SK-N-SH (cell line): ENCODE measurements at regions not wholly inside any gene's neighbourhood (a gene's known extent, or its start where the extent isn't known, plus 50 kb on each side); places are given as distances from the start of the nearest gene placed in this dataset.
"Not testable (repeated sequence)": the region's sequence is repeated elsewhere in the genome, so short reads cannot be mapped to it uniquely, and the experiment has no call there.

Source experiments
- CTCF ChIA-PET: fragments of 300-600, 350-600 bp; formaldehyde crosslinking; extraction: SDS; loops from one replicate; lab custom pipeline; 2021; lab: Yijun Ruan, JAX
- POLR2A ChIA-PET: fragments of 350-600 bp; sonication (Branson Sonifier 250); formaldehyde crosslinking; extraction: SDS; loops from one replicate; lab custom pipeline; 2020; ENCODE audit warnings: antibody characterized with exemption, inconsistent platforms; lab: Yijun Ruan, JAX
- DNase-seq: peaks from one replicate; pipeline ENCODE4 v3.0.0; 2012
- H2AFZ ChIP-seq: fragments of 200-600 bp; sonication (generic); 2 replicates; pipeline ENCODE4 v1.8.1; 2016; ENCODE audit warnings: antibody characterized with exemption, mild to moderate bottlenecking, low read depth
- H3F3A ChIP-seq: fragments of 200-600 bp; sonication (generic); replicated peaks from 2 replicates; pipeline ENCODE3; 2016; ENCODE audit warnings: antibody characterized with exemption, mild to moderate bottlenecking; ENCODE audit not compliant: insufficient read depth
- H3K27ac ChIP-seq, 2 experiments: fragments of 200-500 bp in 1 of 2; fragments of 200-600 bp in 1 of 2; sonication (Bioruptor generic) in 1 of 2; sonication (generic), shearing (Covaris generic) in 1 of 2; 2 replicates each; pipeline versions ENCODE4 v1.5.1 to v1.6.1; 2014 to 2016; ENCODE audit warnings: low read depth in 2 of 2, inconsistent platforms in 1 of 2, low read length in 1 of 2, mild to moderate bottlenecking in 1 of 2, mixed read lengths in 1 of 2
- H3K27me3 ChIP-seq: fragments of 200-600 bp; sonication (generic), shearing (Covaris generic); 2 replicates; pipeline ENCODE4 v1.6.1; 2016; ENCODE audit warnings: mixed run types; ENCODE audit not compliant: insufficient read depth
- H3K36me3 ChIP-seq, 2 experiments: fragments of 200-500 bp in 1 of 2; fragments of 200-600 bp in 1 of 2; sonication (Bioruptor generic) in 1 of 2; sonication (generic) in 1 of 2; replicated peaks in 1 of 2; 2 replicates each; pipeline versions ENCODE3 to v1.5.1; 2014 to 2016; ENCODE audit warnings: low read length in 1 of 2, mild to moderate bottlenecking in 1 of 2; ENCODE audit not compliant: insufficient read depth in 2 of 2, control insufficient read depth in 1 of 2
- H3K4me1 ChIP-seq, 2 experiments: fragments of 200-500 bp in 1 of 2; fragments of 200-600 bp in 1 of 2; sonication (Bioruptor generic) in 1 of 2; sonication (generic), shearing (Covaris generic) in 1 of 2; 2 replicates each; pipeline versions ENCODE4 v1.5.1 to v1.6.1; 2014 to 2016; ENCODE audit warnings: low read depth in 1 of 2, low read length in 1 of 2, mixed run types in 1 of 2; ENCODE audit not compliant: insufficient read depth in 2 of 2, control insufficient read depth in 1 of 2
- H3K4me2 ChIP-seq: fragments of 200-600 bp; sonication (generic), shearing (Covaris generic); 2 replicates; pipeline ENCODE4 v1.6.1; 2017; ENCODE audit warnings: mixed run types
- H3K4me3 ChIP-seq, 2 experiments: fragments of 200-500 bp in 1 of 2; fragments of 200-600 bp in 1 of 2; sonication (Bioruptor generic) in 1 of 2; sonication (generic), shearing (Covaris generic) in 1 of 2; 2 replicates each; pipeline versions ENCODE4 v1.5.1 to v1.8.1; 2014 to 2016; ENCODE audit warnings: low read depth in 2 of 2, inconsistent platforms in 1 of 2, low read length in 1 of 2, mild to moderate bottlenecking in 1 of 2, mixed read lengths in 1 of 2, moderate library complexity in 1 of 2
- H3K79me2 ChIP-seq: fragments of 200-600 bp; sonication (generic); 2 replicates; pipeline ENCODE4 v1.8.1; 2017; ENCODE audit warnings: mild to moderate bottlenecking; ENCODE audit not compliant: insufficient read depth
- H3K9ac ChIP-seq: fragments of 200-600 bp; sonication (generic); 2 replicates; pipeline ENCODE4 v1.6.1; 2017; ENCODE audit warnings: mixed run types
- H3K9me2 ChIP-seq: fragments of 200-600 bp; sonication (generic); 2 replicates; pipeline ENCODE4 v1.6.1; 2017; ENCODE audit warnings: mixed run types
- H3K9me3 ChIP-seq: fragments of 200-600 bp; sonication (generic); 2 replicates; pipeline ENCODE4 v1.6.1; 2017; ENCODE audit warnings: mixed run types, mild to moderate bottlenecking, moderate library complexity
- H4K20me1 ChIP-seq: fragments of 200-600 bp; sonication (generic); 2 replicates; pipeline ENCODE4 v1.6.1; 2017; ENCODE audit warnings: mild to moderate bottlenecking, mixed run types; ENCODE audit not compliant: insufficient read depth
- EP300 ChIP-seq, 2 experiments: IDR thresholded peaks; 2 replicates each; pipeline versions ENCODE4 v1.4.0 to v1.6.1; 2012; ENCODE audit warnings: borderline replicate concordance in 1 of 2, low read depth in 1 of 2, low read length in 1 of 2
- EZH2phosphoT487 ChIP-seq: fragments of 200-600 bp; sonication (generic); IDR thresholded peaks from 2 replicates; pipeline ENCODE4 v1.6.1; 2017; ENCODE audit warnings: low read depth, mixed run types, mild to moderate bottlenecking, antibody characterized with exemption, moderate library complexity, borderline replicate concordance
- GABPA ChIP-seq: IDR thresholded peaks from 2 replicates; pipeline ENCODE4 v1.4.0; 2012; ENCODE audit warnings: low read depth, mild to moderate bottlenecking
- MEF2A ChIP-seq: IDR thresholded peaks from 2 replicates; pipeline ENCODE4 v1.4.0; 2012; ENCODE audit warnings: low read depth, borderline replicate concordance
- MXI1 ChIP-seq: IDR thresholded peaks from 2 replicates; pipeline ENCODE4 v1.6.1; 2012; ENCODE audit warnings: mild to moderate bottlenecking, low read depth, low read length, improper control_type of control experiment
- NRF1 ChIP-seq: IDR thresholded peaks from 2 replicates; pipeline ENCODE4 v1.6.1; 2012; ENCODE audit warnings: low read depth, mild to moderate bottlenecking, low read length
- POLR2AphosphoS5 ChIP-seq: IDR thresholded peaks from 2 replicates; pipeline ENCODE4 v1.6.1; 2012; ENCODE audit warnings: low read depth, low read length
- RCOR1 ChIP-seq: fragments of 150-350 bp; IDR thresholded peaks from 2 replicates; pipeline ENCODE4 v1.6.1; 2017; ENCODE audit warnings: antibody characterized with exemption, low read length
- RFX5 ChIP-seq: IDR thresholded peaks from 2 replicates; pipeline ENCODE4 v1.6.1; 2012; ENCODE audit warnings: mild to moderate bottlenecking, improper control_type of control experiment, low read length
- SIN3A ChIP-seq: IDR thresholded peaks from 2 replicates; pipeline ENCODE4 v1.6.1; 2012; ENCODE audit warnings: low read depth, mild to moderate bottlenecking, low read length, moderate library complexity, borderline replicate concordance
- SMC3 ChIP-seq: IDR thresholded peaks from 2 replicates; pipeline ENCODE4 v1.6.1; 2012; ENCODE audit warnings: low read depth, low read length, improper control_type of control experiment
- TAF1 ChIP-seq: IDR thresholded peaks from 2 replicates; pipeline ENCODE4 v1.6.1; 2012; ENCODE audit warnings: low read depth, mild to moderate bottlenecking, low read length, moderate library complexity, borderline replicate concordance
- YY1 ChIP-seq: IDR thresholded peaks from 2 replicates; pipeline ENCODE4 v1.4.0; 2012; ENCODE audit warnings: low read depth, mild to moderate bottlenecking
- WGBS: methylation state at CpG from one replicate; pipeline ENCODE4 v1.1.6; 2017; ENCODE audit warnings: low lambda C conversion rate; 5-methylcytosine and 5-hydroxymethylcytosine counted together
- TF ChIP-seq, protein P1 (sequence below): IDR thresholded peaks from 2 replicates; pipeline ENCODE4; 2012
- TF ChIP-seq, protein P2 (sequence below): IDR thresholded peaks from 2 replicates; pipeline ENCODE4 v1.4.0; 2012; ENCODE audit warnings: low read depth

DNA sequence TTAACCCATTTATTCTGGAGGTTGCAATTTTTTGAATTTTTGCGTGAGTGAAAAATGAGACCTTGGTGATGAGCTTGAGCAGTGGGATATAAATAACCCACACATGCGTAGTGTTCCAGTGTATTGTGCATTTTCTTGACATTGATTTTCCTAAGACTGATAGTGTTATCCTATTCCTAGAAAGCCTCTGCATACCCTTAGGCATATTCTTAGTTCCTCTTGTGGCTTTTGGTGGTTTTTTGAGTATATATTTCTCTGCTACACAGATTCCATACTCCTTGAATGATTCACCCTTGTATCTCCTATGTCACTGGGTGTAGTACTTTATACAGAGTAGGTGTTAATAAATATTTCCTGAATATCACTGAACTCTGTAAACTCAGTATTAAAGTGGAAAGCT is 363.4 kb upstream of the PDE3A start (continued):
- TF ChIP-seq EP300 (IDR thresholded peaks at IDR 0.05; ENCODE audit: borderline replicate concordance in 1 of 2, low read depth in 1 of 2, low read length in 1 of 2) (no peak), EZH2phosphoT487 (no peak), MXI1 (no peak), GABPA (no peak)
- TF ChIP-seq, protein P1, sequence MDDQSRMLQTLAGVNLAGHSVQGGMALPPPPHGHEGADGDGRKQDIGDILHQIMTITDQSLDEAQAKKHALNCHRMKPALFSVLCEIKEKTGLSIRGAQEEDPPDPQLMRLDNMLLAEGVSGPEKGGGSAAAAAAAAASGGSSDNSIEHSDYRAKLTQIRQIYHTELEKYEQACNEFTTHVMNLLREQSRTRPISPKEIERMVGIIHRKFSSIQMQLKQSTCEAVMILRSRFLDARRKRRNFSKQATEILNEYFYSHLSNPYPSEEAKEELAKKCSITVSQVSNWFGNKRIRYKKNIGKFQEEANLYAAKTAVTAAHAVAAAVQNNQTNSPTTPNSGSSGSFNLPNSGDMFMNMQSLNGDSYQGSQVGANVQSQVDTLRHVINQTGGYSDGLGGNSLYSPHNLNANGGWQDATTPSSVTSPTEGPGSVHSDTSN, result no peak

DNA sequence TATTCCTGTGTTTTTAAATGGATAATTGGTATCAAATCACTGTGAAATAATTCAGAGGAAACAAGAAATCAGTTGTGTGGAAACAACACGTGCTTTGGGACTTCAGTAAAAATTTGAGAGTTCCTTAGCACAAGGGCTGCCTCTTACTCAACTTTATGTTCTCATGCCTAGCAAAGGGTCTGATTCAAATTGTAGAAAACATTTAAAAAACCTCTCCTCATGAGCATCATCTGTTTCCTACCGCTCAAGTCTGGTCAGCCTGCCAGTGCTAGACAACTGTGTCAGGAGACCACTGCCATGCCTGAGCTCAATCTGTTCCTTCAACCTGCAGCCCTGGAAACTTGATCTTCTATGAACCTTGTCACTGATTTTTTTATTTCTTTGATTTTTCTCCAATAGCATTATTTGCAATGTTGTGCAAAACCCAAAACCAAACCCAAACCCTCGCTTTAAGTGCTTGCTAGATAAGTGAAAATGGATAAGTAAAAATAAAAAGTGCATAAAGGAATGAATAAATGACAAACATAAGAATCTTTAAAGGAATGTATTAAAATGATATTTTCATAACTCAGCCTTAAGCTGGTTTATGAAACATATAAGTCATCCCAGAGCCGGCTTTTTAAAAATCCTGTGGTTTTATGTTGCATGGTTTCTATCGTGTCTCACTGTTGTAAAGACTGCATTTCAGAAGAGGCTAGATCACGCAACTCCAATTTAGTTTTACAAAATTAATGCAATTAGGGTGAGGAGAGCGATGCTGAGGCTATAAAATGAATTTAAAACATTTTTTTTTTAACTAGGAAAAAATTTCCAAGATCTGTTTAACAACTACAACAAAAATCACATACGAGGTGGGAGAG is 361.2 kb upstream of the PDE3A start:
- no peaks in the 10 kb centered on the region for H3F3A ChIP-seq
- ChIA-PET POLR2A (no interaction called here), CTCF (no interaction called here)
- no peaks in the 10 kb centered on the region for H3K9me2 ChIP-seq
- TF ChIP-seq TAF1 (no peak), NRF1 (no peak), EP300 (IDR thresholded peaks at IDR 0.05; ENCODE audit: borderline replicate concordance in 1 of 2, low read depth in 1 of 2, low read length in 1 of 2) (no peak), SMC3 (no peak), YY1 (no peak), POLR2AphosphoS5 (no peak), MEF2A (no peak), RFX5 (no peak), SIN3A (no peak), RCOR1 (no peak), MXI1 (no peak)
- TF ChIP-seq, protein P2, sequence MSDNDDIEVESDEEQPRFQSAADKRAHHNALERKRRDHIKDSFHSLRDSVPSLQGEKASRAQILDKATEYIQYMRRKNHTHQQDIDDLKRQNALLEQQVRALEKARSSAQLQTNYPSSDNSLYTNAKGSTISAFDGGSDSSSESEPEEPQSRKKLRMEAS, result no peak
- H2AFZ ChIP-seq, result peak overlapping the region; percentile 57; the same call in 1 of the 2 replicates
- WGBS, result 68% methylated on average over 8 of the region's 8 CpGs
- H3K9me3 ChIP-seq, result no peaks in the 10 kb centered on the region
- H3K4me3 ChIP-seq, result no peak overlapping the region
- no peaks in the 10 kb centered on the region for H4K20me1 ChIP-seq
- no peaks in the 10 kb centered on the region for H3K36me3 ChIP-seq
- H3K9ac ChIP-seq, result no peak overlapping the region
- H3K79me2 ChIP-seq, result no peaks in the 10 kb centered on the region
- no peaks in the 10 kb centered on the region for H3K27me3 ChIP-seq
- 0 out of 4 replicates have a peak overlapping the region, but pooled peaks of 1 of the 2 experiments have one; percentile 3 for H3K27ac ChIP-seq
- peaks cover 0 to 2% of the 10 kb centered on the region in 2 experiments; a peak in 1 of 4 replicates for H3K4me1 ChIP-seq
- H3K4me2 ChIP-seq, result no peak overlapping the region
- no peak for DNase-seq

DNA sequence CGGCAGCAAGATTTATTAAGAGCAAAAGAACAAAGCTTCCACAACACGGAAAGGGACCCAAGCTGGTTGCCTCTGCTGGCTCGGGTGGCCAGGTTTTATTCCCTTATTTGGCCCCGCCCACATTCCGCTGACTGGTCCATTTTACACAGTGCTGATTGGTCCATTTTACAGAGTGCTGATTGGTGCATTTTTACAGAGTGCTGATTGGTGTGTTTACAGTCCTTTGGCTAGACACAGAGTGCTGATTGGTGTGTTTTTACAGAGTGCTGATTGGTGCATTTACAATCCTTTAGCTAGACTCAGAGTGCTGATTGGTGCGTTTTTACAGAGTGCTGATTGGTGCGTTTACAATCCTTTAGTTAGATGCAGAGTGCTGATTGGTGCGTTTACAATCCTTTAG is 358.4 kb upstream of the PDE3A start:
- H3K9ac ChIP-seq, H3K27me3 ChIP-seq, H2AFZ ChIP-seq, H3K79me2 ChIP-seq, DNase-seq, H3K9me2 ChIP-seq, H3K9me3 ChIP-seq, POLR2A ChIA-PET, CTCF ChIA-PET, H3K4me3 ChIP-seq, H3F3A ChIP-seq, H3K4me2 ChIP-seq, H3K4me1 ChIP-seq, H4K20me1 ChIP-seq, H3K27ac ChIP-seq, H3K36me3 ChIP-seq: not testable (repeated sequence)
- 80% methylated on average over 8 of the region's 8 CpGs for WGBS
